Retina (tissue), 1 donor: ENCODE measurements at regions not wholly inside any gene's neighbourhood (a gene's known extent, or its start where the extent isn't known, plus 50 kb on each side); places are given as distances from the start of the nearest gene placed in this dataset.

Experiments
- DNase-seq: peaks from one replicate; pipeline ENCODE4 v3.0.0-alpha.2; 2016

DNA sequence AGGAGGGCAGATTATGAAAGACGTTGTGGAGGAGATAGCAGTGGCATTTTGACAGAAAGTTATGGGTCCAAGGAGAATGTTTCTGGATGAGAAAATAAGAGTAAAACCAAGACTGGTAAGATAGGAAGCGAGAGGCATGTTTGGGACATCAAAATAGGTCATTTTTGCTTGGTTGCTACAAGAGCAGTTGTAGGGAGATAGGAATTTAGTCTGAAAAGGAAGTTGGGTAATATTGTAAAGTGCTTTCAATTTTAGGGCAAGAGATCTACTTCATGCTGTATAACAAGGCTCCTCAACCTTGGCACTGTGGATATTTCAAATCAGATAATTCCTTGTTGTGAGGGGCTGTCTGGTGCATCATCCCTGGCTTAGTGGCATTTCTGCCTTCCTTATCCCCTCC is 118.0 kb upstream of the DPH6 start:
- DNase-seq: no peak

DNA sequence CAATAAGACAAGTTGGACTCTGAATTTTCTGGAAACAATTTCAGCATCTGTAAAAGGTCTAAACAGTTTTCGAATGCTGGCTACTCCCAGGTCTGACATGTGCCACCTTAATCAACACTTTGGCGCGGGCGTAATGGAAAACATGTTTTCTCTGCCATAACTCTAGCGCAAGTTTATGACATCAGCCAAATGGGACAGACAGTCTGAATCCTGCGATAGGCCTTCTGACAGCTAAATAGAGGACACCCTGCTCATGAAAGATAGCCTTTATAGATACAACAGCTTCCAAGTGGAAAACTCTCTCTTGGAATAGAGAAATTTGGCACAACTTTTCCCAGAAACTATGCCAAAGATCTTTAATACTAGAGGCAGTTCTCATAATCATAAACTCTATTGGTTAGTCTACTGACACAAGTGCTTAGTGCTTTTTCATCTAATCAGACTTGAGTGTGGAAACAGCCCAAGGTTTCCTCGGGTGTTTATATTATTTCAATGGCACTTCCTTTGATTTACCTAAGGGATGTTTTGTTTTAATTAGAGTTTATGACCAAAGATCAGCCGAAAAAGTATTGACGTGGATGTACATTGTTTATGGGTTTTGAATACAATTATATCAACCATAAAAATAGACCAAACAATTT is 120.1 kb upstream of the DPH6 start:
- no peak for DNase-seq

DNA sequence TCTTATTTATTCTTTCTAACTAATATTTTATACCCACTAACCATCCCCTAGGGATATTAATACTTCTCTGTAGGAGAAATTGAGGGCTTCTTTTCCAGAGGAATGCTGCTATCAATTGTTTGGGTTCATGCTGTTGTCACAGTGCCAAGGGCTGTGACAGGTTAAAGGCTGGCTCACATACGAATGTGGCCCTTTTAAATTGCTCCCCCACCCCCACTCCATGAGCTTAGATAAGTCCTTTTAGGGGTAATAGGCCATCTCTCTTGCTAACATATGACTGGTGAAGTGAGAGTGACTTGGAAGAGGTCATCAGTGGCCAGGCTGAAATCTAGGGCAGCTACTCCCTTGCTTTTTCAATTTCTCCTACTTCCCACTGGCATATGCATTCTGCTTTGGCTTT is 121.9 kb upstream of the DPH6 start:
- DNase-seq: no peak

- DNase-seq: no peak
These were observed 123.1 kb upstream of the DPH6 start for GRCh38 chr15:35669021-35669420.

- no peak for DNase-seq
These were observed 123.6 kb upstream of the DPH6 start for GRCh38 chr15:35669432-35670045.

DNA sequence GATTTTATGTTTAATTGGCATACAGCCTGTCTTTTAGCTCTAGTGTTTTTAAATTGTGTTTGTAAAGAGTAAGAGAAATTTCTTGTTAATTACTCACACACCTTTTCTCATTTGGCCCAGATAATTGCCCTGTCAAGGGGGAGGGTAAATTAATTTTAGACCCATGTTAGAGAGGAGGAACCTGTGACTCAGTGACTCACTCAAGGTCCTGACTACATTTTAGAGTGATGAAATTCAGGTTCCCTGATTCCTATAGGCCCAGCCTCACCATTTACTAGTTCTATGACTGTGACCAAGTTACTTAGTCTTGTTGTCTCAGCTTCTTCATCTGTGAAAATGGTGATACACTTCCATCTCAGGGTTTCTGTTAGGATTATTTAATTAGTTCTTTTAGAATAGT is 125.2 kb upstream of the DPH6 start:
- no peak for DNase-seq

GRCh38 chr15:35671981-35672380 is 126.0 kb upstream of the DPH6 start:
- DNase-seq: no peak

DNA sequence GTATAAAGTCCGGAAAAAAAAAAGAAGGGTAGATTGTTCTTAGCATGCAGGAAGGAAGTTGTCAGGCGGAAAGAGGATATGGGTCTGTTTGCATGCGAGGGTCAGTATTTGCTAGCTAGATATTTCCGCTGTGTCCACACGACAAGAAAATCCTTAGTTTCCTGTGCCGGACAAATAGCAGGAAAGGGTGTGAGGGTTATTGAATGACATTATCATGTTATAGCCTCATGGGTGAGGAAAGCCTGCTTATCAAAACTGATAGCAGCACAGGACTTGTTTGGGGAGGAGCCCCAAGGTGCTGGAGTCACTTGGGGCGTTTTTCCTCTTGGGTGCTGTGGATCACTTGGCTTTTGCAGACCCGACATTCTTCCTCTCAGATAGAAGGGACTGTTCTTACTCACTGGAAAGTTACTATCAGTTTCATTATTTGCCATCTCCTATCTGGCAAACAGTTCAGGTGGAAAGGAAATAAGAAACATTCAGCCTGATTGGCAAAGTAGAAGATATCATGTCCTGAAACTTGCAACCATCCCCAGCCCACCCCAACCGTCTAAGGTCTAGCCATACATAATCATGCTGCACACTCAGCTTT is 127.2 kb upstream of the DPH6 start:
- DNase-seq: no peak

GRCh38 chr15:35674873-35675781 is 129.2 kb upstream of the DPH6 start:
- DNase-seq: peak; percentile 19

GRCh38 chr15:35678774-35679173 is 132.8 kb upstream of the DPH6 start:
- no peak for DNase-seq

GRCh38 chr15:35679186-35679585 is 133.2 kb upstream of the DPH6 start:
- no peak for DNase-seq

DNA sequence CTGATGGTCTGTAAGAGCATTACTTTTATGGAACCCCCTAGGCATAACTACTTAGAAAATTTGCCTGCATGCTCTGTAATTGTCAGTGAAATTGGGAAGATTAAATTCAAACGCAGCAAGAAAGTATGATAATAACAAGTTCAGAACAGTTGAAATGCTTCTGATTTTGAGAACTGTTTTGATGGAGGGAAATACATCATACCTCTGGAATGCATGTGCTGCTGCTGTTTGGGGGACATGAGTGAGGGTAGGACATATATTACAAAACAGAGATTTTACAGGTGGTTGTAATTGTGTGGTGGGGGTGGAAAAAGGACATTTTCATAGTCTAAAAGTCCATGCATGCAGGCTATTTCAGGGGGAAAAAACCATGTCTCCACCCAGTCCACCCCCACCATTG is 135.0 kb upstream of the DPH6 start:
- DNase-seq: no peak

DNA sequence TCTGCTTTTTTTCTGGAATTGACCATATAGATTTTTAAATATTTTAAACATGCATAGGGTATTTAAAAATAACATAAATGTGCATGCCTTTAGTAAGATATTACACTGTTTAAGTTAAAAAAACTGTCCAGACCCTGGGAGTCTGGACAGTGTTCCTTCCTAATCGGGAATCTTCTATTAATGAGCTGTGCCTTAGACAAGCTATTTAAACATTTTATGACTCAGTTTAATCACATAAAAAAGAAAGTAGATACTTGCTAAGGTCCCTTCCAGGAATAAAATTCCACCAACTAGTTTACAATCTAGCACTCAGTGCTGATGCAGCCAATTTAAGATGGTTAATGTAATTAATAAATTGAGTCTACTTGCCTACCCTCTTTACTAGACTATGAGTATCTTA is 140.4 kb upstream of the DPH6 start:
- no peak for DNase-seq

GRCh38 chr15:35689266-35689665 is 143.3 kb upstream of the DPH6 start:
- DNase-seq: no peak

- DNase-seq: no peak
These were observed 144.1 kb upstream of the DPH6 start for GRCh38 chr15:35690089-35690488.

DNA sequence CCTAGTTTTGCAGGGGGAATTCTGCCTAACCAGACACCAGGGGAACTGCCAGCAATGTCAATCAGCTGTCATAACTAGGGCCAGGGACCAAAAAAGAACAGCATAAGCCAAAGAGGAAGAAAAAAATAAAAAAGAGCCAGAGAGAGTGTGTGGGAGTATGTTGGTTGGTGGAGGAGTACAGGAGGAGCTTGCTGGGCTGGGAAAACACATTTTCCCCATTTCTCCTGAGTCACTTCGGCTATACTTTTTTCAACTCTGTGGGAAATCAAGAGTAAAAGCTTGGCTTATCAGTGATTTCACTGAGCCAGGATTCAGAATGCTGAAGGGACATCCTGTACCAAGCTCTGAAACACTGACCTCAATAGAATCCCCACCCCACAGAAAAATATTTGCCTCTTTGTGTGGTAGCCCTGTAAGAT is 144.7 kb upstream of the DPH6 start:
- DNase-seq: no peak

DNA sequence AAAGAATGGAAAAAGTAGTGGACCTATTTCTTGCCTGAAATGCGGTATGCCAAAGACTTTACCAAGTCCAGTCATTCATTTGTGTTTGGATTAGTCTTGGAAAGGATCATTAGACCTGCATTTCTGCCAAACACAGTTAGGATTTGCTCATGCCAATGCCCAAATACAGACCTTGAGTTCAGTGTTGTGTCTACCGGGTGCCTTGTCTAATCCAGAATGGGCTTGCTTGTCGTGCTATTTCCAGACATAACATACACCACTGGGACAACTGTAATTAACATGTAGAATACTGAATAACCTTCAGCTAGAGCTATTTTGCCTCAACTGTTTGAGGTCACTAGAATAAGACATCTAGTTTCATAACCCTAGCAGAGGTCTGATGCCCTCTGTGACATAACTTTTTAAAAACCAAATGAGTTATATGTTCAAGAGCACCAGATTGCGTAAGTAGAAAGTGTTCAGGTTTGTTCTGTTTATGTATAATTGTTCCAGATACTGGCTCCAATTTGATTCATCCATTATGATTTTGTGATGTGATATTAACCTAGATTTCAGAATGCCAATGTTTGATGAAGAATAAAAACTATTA is 145.3 kb upstream of the DPH6 start:
- no peak for DNase-seq

DNA sequence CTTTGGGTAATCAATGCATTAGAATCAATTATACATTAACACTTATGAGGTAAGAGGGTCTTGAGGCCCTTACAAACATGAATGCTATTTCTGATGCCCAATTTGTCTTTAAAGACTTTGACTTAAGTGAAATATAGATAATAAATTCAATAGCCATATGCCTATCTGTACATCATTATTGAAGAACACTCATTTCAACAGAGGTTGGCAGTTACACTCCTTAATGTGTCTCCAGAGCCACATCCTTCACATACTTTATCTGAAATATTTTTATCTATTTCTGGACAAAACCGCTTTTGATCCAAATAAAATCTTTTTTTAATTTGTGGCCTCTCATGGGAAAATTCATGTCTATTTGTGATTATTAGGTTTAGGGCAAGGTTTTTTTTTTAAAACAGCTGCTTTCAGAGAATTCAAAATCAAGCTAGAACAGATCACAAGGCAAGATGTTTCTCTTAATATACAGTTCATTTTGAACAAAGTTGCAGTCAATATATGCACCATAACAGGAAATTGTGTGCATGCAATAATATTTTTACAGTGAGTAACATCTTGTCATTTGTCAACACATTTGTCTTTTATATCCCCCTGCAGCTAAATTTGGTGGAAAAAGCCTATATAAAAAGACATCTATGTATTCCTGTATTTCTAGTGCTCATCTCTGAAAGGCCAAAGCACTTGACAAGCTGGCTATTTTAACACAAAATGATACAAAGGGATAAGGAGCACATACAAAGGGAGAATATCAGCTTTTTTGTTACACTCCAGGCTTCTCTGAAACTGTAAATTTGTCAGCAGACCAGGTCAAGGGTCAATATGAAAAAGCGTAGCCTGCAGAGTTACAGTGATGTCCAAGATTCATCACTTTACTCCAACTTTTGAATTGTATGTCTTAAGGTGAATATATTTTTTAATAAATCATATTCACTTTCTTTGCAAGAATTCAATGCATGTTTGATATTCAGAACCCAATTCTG is 146.2 kb upstream of the DPH6 start:
- no peak for DNase-seq

GRCh38 chr15:35693286-35693685 is 147.3 kb upstream of the DPH6 start:
- no peak for DNase-seq

DNA sequence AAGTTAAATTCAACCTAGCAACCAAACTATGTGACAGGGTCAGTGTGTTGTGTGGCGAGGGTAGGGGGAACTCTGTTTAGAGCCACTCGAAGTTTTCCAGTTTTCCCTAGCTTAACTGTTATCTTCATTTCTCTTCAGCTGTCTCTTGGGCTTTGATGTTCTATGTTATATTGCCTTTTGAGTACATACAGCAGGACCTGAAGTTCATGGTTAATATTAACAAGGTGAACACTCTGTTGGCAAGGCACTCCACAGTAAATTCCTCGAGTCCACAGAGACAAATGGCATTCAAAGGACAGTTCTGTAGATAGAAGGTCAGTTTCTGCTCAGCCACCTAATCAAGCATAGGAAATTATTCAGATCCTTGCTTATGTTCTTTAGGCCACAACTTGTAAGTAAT is 147.9 kb upstream of the DPH6 start:
- DNase-seq: no peak

DNA sequence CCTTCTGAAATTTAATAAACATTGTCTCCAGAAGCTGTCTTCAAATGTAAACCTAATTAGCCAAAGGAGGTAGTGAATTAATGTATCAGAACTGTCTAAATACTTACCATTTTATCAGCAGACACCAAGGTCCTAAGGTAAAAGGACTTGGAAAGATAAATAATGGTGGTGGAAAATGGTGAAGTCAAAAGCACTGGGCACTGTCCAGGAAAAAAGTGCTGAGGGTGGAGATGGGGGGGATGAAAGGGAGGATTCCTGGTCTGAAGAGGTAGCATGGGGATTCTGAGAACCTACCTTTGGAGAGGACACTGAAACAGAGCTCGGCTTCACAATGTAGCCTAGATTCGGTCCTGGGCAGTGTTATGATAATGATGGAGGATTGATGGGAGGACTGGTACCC is 149.0 kb upstream of the DPH6 start:
- DNase-seq: no peak

GRCh38 chr15:35696767-35697231 is 150.8 kb upstream of the DPH6 start:
- no peak for DNase-seq
